Central memory CD8-positive, alpha-beta T cell (primary cell): ENCODE measurements at regions not wholly inside any gene's neighbourhood (a gene's known extent, or its start where the extent isn't known, plus 50 kb on each side); places are given as distances from the start of the nearest gene placed in this dataset.

ENCODE experiments used
- ATAC-seq: fragments of 150-1000 bp; cut with Tn5 transposase; replicated peaks from 2 replicates; pipeline ENCODE4 v1.10.0; 2022; ENCODE audit warnings: mild to moderate bottlenecking, moderate FRiP score, moderate number of reproducible peaks; ENCODE audit not compliant: poor library complexity, severe bottlenecking; ENCODE audit errors: extremely low read depth
- DNase-seq, 2 donors: peaks; one replicate each; pipeline ENCODE4 v3.0.0; 2021; ENCODE audit warnings: low spot score in 2 of 2
- H3K27ac Mint-ChIP-seq: one replicate; pipeline ENCODE4 v1.8.0; 2022; ENCODE audit warnings: low read depth, mild to moderate bottlenecking, moderate library complexity, mixed read lengths
- H3K27me3 Mint-ChIP-seq: one replicate; pipeline ENCODE4 v1.8.0; 2022; ENCODE audit warnings: mixed read lengths
- H3K36me3 Mint-ChIP-seq: one replicate; pipeline ENCODE4 v1.8.0; 2022; ENCODE audit warnings: mild to moderate bottlenecking, moderate library complexity, mixed read lengths; ENCODE audit not compliant: insufficient read depth
- H3K4me1 Mint-ChIP-seq: one replicate; pipeline ENCODE4 v1.8.0; 2022; ENCODE audit warnings: mixed read lengths
- H3K4me3 Mint-ChIP-seq: one replicate; pipeline ENCODE4 v1.8.0; 2022; ENCODE audit warnings: mild to moderate bottlenecking, moderate library complexity, mixed read lengths
- H3K9me3 Mint-ChIP-seq: one replicate; pipeline ENCODE4 v1.8.0; 2022; ENCODE audit warnings: mixed read lengths

DNA sequence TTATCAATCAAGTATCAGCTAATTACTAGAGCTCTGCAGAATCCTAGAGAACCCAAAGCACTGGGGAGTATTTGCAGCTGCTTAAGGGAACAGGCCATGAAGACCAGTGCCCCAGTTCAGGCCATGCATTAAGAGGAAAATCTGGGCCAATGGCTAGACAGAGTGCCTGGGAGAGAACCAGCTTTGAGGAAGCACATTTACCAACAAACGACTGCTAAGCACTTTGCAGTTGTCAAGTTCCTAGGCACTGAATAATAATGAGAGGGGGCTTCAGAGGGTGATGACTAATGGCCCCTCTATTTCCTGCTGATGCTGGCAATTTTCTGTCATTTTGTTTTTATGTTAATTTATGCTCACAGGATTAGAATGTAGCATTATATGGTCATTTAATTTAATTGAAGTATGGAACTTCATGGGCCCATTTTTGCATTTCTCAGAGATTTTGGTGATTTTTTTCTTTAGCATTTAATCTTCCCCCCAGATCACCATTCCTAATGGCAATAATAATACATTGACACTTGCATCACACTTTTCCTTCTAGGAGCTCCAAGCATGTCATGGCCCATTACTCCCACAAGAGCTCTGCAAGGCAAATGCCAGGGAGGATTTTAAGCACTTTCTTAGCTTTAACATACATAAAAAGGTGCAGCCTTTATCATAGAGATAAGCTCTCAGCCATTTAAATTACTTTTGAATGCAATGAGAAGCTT is 147.7 kb upstream of the SPATS2L start:
- no peak for DNase-seq
- H3K36me3 Mint-ChIP-seq = no peaks in the 10 kb centered on the region
- no peak for ATAC-seq
- H3K4me3 Mint-ChIP-seq = no peak overlapping the region
- no peak overlapping the region for H3K27ac Mint-ChIP-seq
- no peaks in the 10 kb centered on the region for H3K4me1 Mint-ChIP-seq
- no peaks in the 10 kb centered on the region for H3K9me3 Mint-ChIP-seq
- H3K27me3 Mint-ChIP-seq = peaks cover 26% of the 10 kb centered on the region

GRCh38 chr2:200159357-200159707 is 147.2 kb upstream of the SPATS2L start:
- Mint-ChIP-seq H3K9me3 (peaks cover 4% of the 10 kb centered on the region), H3K36me3 (no peaks in the 10 kb centered on the region), H3K4me3 (no peak overlapping the region), H3K27ac (no peak overlapping the region), H3K4me1 (no peaks in the 10 kb centered on the region), H3K27me3 (peaks cover 31% of the 10 kb centered on the region)
- ATAC-seq (no peak), DNase-seq (no peak)

- Mint-ChIP-seq H3K4me3 (no peak overlapping the region), H3K4me1 (no peaks in the 10 kb centered on the region), H3K9me3 (peaks cover 4% of the 10 kb centered on the region), H3K27ac (no peak overlapping the region), H3K27me3 (peaks cover 34% of the 10 kb centered on the region), H3K36me3 (no peaks in the 10 kb centered on the region)
- DNase-seq (no peak), ATAC-seq (no peak)
Measured at GRCh38 chr2:200159829-200160781, 146.4 kb upstream of the SPATS2L start.

GRCh38 chr2:200161458-200161857 is 145.0 kb upstream of the SPATS2L start:
- Mint-ChIP-seq H3K27ac (no peak overlapping the region), H3K27me3 (peaks cover 34% of the 10 kb centered on the region), H3K9me3 (peaks cover 4% of the 10 kb centered on the region), H3K36me3 (no peaks in the 10 kb centered on the region), H3K4me3 (no peak overlapping the region), H3K4me1 (no peaks in the 10 kb centered on the region)
- no peak for DNase-seq
- no peak for ATAC-seq

- no peak overlapping the region for H3K27ac Mint-ChIP-seq
- H3K36me3 Mint-ChIP-seq = peaks cover 2% of the 10 kb centered on the region
- ATAC-seq (no peak), DNase-seq (no peak)
- H3K4me3 Mint-ChIP-seq = no peak overlapping the region
- H3K27me3 Mint-ChIP-seq = peaks cover 48% of the 10 kb centered on the region
- H3K4me1 Mint-ChIP-seq = no peaks in the 10 kb centered on the region
- peaks cover 4% of the 10 kb centered on the region for H3K9me3 Mint-ChIP-seq
Measured at GRCh38 chr2:200165687-200166086, 140.8 kb upstream of the SPATS2L start.

DNA sequence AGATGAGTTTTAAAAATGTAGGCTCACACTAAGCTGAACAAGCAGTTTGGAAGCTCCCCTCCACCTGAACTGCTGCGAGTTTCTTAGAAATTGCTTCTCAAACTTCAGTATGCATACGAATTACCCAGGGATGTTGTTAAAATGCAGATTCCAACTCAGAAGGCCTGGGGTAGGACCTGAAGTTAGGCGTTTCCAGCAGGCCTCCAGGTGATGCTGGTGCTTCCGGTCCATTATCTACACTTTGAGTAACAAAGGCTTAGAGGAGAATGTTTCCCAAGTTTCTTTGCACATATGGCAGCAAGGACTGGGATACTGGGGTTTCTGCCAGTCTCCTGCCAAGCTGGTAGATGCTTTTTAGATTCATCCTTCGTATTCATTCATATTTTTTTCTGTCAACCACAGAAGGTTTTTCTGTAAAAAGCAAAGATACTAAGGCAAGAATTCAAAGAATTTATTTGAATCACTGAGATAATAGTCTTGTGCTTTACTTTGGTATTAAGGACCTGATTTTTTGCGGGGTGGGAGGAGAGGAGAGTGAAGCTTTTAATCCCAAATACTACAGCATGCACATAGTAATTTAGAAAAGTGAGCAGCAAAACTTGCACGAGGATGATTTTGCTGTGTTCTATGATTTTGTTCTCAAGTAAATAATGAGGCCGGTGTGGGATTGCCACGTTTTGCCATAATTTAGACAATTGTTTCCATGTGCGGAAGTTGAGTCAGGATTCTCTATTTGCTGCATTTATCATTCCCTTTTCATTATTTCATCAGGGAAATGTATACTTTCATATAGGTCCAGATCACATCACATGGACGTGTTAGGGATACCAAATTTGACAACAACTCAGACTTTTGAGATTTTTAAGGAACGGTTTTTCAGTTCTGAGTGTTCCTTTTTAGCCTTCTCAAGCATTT is 137.6 kb upstream of the SPATS2L start:
- Mint-ChIP-seq H3K9me3 (peaks cover 3% of the 10 kb centered on the region), H3K4me1 (no peaks in the 10 kb centered on the region), H3K4me3 (no peak overlapping the region), H3K36me3 (peaks cover 2% of the 10 kb centered on the region), H3K27me3 (peaks cover 42% of the 10 kb centered on the region), H3K27ac (no peak overlapping the region)
- DNase-seq = no peak
- no peak for ATAC-seq

DNA sequence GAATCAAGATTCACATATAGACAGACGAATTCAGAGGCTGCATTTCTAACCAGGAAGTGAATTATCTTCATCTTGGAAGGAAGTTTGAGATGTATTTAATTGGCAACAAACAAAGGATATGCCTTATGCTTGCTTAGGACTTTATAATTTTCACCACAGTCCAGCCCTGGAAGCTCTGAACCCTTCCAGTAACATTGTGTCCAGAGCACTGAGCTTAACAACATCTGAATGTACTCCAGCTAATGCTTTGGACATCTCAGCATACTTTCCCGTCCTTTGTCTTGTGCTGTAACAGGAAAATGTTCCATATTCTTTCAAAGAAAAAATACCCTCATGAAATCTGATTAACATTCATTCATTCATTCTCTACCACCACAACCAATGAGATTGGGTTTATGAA is 136.3 kb upstream of the SPATS2L start:
- H3K36me3 Mint-ChIP-seq = peaks cover 2% of the 10 kb centered on the region
- peaks cover 35% of the 10 kb centered on the region for H3K27me3 Mint-ChIP-seq
- no peak for ATAC-seq
- no peak overlapping the region for H3K27ac Mint-ChIP-seq
- H3K4me1 Mint-ChIP-seq = no peaks in the 10 kb centered on the region
- DNase-seq = no peak
- no peaks in the 10 kb centered on the region for H3K9me3 Mint-ChIP-seq
- no peak overlapping the region for H3K4me3 Mint-ChIP-seq

DNA sequence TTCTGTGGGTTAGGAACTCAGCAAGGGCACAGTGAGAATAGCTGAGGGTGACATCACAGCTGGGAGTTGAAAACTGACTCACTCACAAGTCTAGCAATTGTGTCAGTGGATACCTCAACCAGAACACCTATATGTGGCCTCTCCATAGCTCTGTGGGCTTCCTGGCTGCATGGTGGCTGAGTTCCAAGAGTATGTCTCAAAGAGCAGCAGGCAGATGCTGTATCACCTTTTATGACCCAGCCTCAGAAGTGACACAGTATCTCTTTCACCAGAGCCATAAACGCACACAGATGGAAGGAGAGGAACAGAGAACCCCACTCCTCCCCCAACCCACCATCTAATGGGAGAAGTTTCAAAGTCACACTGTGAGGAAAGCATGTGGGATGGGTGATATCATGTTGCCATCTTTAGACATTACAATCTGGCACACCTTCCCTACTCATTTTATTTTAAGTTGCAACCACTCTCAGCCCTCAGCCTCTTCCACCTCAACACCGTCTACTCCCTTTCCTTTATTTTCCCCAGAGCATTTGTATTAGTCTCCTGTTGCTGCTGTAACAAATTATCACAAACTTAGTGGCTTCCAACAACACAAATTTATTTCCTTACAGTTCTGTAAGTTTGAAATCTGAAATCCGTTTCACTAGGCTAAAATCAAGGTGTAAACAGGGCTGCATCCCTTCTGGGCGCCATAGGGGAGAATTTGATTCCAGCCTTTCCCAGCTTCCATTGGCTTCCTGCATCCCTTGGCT is 134.6 kb upstream of the SPATS2L start:
- peaks cover 2% of the 10 kb centered on the region for H3K36me3 Mint-ChIP-seq
- no peak overlapping the region for H3K27ac Mint-ChIP-seq
- ATAC-seq = no peak

DNA sequence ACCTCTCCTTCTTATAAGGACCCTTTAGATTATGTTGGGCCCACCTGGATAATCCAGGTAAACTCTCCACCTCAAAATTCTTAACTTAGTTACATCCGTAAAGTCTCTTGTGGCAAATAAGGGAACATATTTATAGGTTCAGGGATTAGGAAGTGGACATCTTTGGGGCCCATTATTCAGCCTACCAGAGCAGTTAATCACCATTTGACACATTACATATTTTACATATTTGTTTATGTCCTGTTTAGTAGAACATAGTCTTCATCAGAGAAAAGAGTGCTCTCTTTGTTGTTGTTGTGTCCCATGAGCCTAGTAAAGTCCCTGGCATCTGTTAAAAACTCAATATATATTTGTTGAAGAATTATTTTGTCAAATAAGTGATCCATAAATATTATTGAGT is 134.0 kb upstream of the SPATS2L start:
- DNase-seq (no peak), ATAC-seq (no peak)
- H3K9me3 Mint-ChIP-seq = no peaks in the 10 kb centered on the region
- no peak overlapping the region for H3K4me3 Mint-ChIP-seq
- H3K27ac Mint-ChIP-seq = no peak overlapping the region
- H3K27me3 Mint-ChIP-seq = peaks cover 39% of the 10 kb centered on the region
- H3K36me3 Mint-ChIP-seq = peaks cover 2% of the 10 kb centered on the region
- H3K4me1 Mint-ChIP-seq = no peaks in the 10 kb centered on the region

More for the DNA sequence above, 134.6 kb upstream of the SPATS2L start:
- Mint-ChIP-seq H3K4me3 (no peak overlapping the region), H3K9me3 (no peaks in the 10 kb centered on the region), H3K27me3 (peaks cover 35% of the 10 kb centered on the region), H3K4me1 (no peaks in the 10 kb centered on the region)
- DNase-seq = no peak

DNA sequence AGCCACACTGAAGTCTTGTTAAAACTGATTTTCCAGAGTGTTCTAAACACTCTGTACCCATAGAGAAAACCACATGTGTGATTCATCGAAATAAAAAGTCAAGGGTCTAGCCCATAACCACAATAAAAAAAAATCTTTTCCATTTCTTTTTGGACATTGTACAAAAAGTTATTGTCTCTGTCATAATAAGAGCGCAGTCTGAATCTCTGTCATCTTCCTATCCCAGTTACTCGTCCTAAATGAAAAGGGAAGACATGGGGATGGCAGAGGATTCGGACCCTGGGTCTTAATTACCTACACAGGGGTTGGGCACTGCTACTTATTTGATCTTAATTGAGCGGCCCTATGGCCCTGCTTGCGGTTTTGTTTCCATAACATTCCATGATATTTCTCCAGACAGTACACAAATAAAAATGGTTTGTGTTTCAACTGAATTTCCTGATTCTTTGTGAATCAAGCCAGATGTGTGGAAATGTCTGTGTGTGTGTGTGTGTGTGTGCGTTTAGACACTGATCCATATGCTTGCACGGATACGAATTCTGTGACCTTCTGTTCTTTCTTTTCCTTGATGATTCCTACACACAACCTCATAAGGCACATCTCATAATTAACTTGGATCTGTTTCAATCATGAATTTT is 133.4 kb upstream of the SPATS2L start:
- Mint-ChIP-seq H3K36me3 (peaks cover 2% of the 10 kb centered on the region), H3K27ac (no peak overlapping the region), H3K9me3 (no peaks in the 10 kb centered on the region), H3K4me3 (no peak overlapping the region), H3K4me1 (no peaks in the 10 kb centered on the region), H3K27me3 (peaks cover 44% of the 10 kb centered on the region)
- DNase-seq (no peak), ATAC-seq (no peak)

- H3K36me3 Mint-ChIP-seq = peaks cover 2% of the 10 kb centered on the region
Measured at GRCh38 chr2:200173691-200174090, 132.8 kb upstream of the SPATS2L start.

More at GRCh38 chr2:200173691-200174090, 132.8 kb upstream of the SPATS2L start:
- Mint-ChIP-seq H3K4me1 (no peaks in the 10 kb centered on the region), H3K27me3 (peaks cover 50% of the 10 kb centered on the region), H3K9me3 (no peaks in the 10 kb centered on the region), H3K27ac (no peak overlapping the region), H3K4me3 (no peak overlapping the region)
- no peak for DNase-seq
- no peak for ATAC-seq
